Inferior parietal cortex (tissue), 1 donor: ENCODE measurements at regions not wholly inside any gene's neighbourhood (a gene's known extent, or its start where the extent isn't known, plus 50 kb on each side); places are given as distances from the start of the nearest gene placed in this dataset.

Source experiments
- DNase-seq: peaks from one replicate; pipeline ENCODE4 v3.0.0-alpha.2; 2016; ENCODE audit errors: extremely low spot score

DNA sequence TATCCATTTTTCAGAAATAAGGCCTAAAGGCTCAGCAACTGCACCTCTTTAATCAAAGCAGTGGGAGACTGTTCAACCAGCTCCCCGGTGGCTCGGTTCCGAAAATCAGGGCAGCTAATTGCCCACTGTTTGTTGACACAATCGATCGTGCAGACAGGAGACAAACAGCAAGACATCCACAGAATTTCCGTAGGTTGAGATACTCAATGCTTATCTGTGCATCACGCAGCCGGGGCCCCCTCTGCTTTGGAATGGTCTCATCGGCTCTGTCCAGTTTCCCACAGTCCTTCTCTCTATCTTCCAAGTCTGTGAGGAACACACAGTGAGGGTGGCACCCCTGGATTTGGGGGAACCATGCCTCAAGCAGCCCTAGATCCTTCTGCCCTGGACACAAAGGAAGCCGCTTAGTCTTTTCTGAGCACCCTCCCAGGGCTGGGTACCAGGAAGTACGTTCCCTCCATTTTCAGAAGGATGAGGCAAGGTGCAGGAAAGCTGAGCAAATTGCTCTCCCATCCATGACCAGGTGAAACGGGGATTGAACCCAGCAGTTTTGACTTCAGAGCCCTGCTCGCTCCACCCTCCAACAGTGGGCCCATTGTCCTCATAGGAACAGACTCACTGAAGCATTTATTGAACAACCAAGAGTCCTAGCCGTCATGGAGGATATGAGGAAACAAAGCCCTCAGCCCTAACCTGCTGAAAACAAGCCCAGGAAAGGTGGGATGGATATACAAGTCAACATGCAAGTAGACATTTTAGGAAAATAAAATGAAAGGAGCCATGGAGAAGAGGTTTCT, 70.7 kb downstream of the C16orf95 start:
- no peak for DNase-seq

DNA sequence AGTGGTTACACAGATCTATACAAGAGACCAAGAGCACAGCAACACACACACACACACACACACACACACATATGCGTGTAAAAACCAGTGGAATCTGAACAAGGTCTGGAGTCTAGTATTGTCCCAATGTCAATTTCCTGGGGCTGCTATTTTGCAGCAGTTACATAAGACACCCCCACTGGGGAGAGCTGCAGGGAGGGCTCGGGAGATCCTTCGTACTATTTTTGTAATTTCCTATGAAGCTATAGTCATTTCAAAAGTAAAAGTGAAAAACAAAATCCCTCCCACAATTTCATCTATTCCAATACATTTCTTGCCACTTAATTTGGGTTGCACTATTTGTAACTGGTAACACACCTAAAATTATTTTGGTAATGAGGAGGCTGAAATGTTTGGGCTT, 68.5 kb downstream of the C16orf95 start:
- no peak for DNase-seq

DNA sequence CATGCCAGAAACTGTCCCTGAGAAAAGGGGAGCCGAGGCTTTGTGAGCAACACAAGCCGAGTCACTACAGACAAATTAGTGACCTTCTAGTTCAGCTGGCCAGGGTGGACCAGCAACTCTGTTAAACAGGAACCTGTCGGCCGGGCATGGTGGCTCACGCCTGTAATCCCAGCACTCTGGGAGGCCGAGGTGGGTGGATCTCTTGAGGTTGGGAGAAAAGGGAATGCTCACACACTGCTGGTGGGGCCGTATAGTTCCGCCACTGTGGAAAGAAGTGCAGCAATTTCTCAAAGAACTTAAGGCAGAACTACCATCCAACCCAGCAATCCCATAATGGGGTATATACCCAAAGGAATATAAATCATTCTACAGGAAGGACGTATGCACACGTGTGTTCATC, 67.8 kb downstream of the C16orf95 start:
- no peak for DNase-seq

DNA sequence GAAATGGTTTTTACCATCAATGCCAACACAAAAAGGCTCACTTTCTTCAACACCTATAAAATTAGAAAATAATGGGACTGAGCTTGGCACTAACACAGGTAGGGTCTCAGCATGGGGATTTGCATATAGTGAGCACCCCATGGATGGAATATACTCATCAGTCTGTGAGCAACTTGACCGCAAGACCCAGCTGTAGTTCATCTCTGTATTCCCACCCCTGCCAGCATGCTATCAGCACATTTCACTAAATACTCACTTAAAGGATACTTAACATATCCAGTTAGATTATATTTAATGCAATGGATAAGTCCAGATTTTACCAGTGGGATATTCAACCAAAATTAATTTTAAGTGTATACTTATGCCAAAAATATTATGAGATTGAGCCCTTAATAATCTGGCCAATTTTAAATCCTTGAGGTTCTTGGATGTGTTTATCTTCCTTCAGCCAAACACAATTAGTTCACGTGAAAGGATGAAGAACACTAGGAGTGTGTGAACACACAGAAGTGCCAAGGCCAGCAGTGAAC, 66.7 kb downstream of the C16orf95 start:
- DNase-seq = no peak

DNA sequence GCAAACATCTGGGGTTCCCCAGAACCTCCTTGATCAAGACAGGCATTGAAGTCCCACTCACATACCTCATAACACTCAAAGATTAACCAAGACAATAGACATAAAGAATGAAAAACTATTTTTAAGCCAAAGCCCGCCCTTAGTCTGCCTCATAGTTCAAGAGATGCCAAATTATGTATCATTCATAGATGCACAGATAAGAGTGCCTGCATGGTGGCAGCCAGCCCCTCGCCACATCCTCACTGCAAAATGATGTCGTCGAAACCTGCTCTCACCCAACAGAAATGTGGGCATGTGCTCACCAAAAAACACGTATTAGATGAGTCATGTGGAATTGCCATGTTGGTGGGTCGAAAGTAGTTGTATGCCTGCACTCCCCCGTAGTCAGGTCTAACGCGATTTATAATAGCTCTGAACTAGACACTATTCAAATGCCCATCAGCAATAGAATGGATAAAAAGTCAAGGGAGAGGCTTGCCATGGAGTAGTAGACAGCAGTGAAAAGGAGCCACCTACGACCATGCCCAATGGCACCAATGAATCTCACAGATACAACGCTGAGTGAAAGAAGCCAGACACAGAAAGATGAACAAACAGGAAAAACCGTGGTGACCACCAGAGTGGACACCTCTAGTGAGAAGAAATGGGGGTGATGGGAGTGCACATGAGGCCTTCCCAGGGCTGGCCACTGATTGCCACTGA, 64.8 kb downstream of the C16orf95 start:
- DNase-seq = no peak
